DOHH2 (cell line): ENCODE measurements at regions not wholly inside any gene's neighbourhood (a gene's known extent, or its start where the extent isn't known, plus 50 kb on each side); places are given as distances from the start of the nearest gene placed in this dataset.

Experiments used
- H3F3A ChIP-seq: fragments of 200-600 bp; sonication (generic), shearing (Covaris generic); 2 replicates; pipeline ENCODE4 v1.6.0; 2016; ENCODE audit warnings: antibody characterized with exemption, mild to moderate bottlenecking; ENCODE audit not compliant: control insufficient read depth, insufficient read depth
- H3K27ac ChIP-seq: fragments of 200-600 bp; sonication (generic); 2 replicates; pipeline ENCODE4 v1.5.1; 2014; ENCODE audit warnings: low read depth, mild to moderate bottlenecking, low read length, moderate library complexity
- H3K27me3 ChIP-seq: fragments of 200-600 bp; sonication (generic); 2 replicates; pipeline ENCODE4 v1.6.1; 2014; ENCODE audit warnings: mild to moderate bottlenecking, low read length, mixed read lengths; ENCODE audit not compliant: control insufficient read depth
- H3K36me3 ChIP-seq: fragments of 200-600 bp; sonication (generic); 2 replicates; pipeline ENCODE4 v1.6.1; 2014; ENCODE audit warnings: mild to moderate bottlenecking, low read length, moderate library complexity, mixed read lengths; ENCODE audit not compliant: control insufficient read depth
- H3K4me1 ChIP-seq: fragments of 200-600 bp; sonication (generic); 2 replicates; pipeline ENCODE4 v1.6.1; 2014; ENCODE audit warnings: mild to moderate bottlenecking, low read length, mixed read lengths; ENCODE audit not compliant: control insufficient read depth
- H3K4me2 ChIP-seq: fragments of 200-600 bp; sonication (generic); 2 replicates; pipeline ENCODE4 v1.6.0; 2014; ENCODE audit warnings: mild to moderate bottlenecking, low read length, moderate library complexity
- H3K4me3 ChIP-seq: fragments of 200-600 bp; sonication (generic); 2 replicates; pipeline ENCODE4 v1.5.1; 2014; ENCODE audit warnings: mild to moderate bottlenecking, low read length, mixed read lengths
- H3K79me2 ChIP-seq: fragments of 200-600 bp; sonication (generic); 2 replicates; pipeline ENCODE4 v1.6.1; 2014; ENCODE audit warnings: mild to moderate bottlenecking, low read length, mixed read lengths; ENCODE audit not compliant: control insufficient read depth
- H3K9me2 ChIP-seq: fragments of 200-600 bp; sonication (generic); replicated peaks from 2 replicates; pipeline ENCODE4 v1.6.1; 2014; ENCODE audit warnings: mild to moderate bottlenecking, low read length, mixed read lengths; ENCODE audit not compliant: control insufficient read depth
- H3K9me3 ChIP-seq: fragments of 200-600 bp; sonication (generic); 2 replicates; pipeline ENCODE4 v1.6.1; 2014; ENCODE audit warnings: antibody characterized with exemption, low read length, mixed read lengths; ENCODE audit not compliant: control insufficient read depth, insufficient read depth
- H4K20me1 ChIP-seq: fragments of 200-600 bp; sonication (generic); 2 replicates; pipeline ENCODE4 v1.6.0; 2014; ENCODE audit warnings: low read depth, mild to moderate bottlenecking, antibody characterized with exemption, low read length, moderate library complexity; ENCODE audit not compliant: control insufficient read depth, insufficient read depth
- CTCF ChIP-seq: fragments of 200-600 bp; sonication (generic); IDR thresholded peaks from one replicate; pipeline ENCODE4 v1.5.1; 2014; ENCODE audit warnings: antibody characterized with exemption, mild to moderate bottlenecking, low read depth, low read length; ENCODE audit not compliant: poor library complexity, severe bottlenecking
- EZH2phosphoT487 ChIP-seq: fragments of 200-600 bp; sonication (generic); IDR thresholded peaks from 2 replicates; pipeline ENCODE4 v1.6.1; 2017; ENCODE audit warnings: borderline replicate concordance, mild to moderate bottlenecking, antibody characterized with exemption, low read length, moderate library complexity, mixed read lengths

DNA sequence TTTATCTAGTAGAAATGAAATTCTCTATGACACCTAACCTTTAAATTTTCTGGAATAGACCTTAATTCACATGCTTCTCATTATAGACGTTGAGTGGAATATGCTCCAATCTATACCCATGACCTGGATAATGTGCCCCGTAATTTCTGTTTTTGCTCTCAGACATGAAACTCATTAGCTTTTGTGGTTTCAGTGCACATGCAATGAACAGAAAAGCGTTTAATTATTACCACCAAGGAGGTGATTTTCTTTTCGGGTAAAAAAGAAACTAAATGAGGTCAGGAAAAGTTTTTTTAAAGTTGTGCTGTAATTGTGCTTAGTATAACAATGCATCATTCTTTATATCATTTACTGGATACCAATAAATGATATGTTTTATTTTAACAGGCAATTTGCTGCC lies 1703.9 kb upstream of the TENM3 start:
- H3K27ac ChIP-seq = no peak overlapping the region
- H3K4me3 ChIP-seq = no peak overlapping the region
- H3K9me2 ChIP-seq = no peaks in the 10 kb centered on the region
- no peaks in the 10 kb centered on the region for H3K9me3 ChIP-seq
- H3K4me2 ChIP-seq = no peak overlapping the region
- H3K4me1 ChIP-seq = no peaks in the 10 kb centered on the region
- no peak for TF ChIP-seq CTCF
- no peak for TF ChIP-seq EZH2phosphoT487
- no peaks in the 10 kb centered on the region for H3K36me3 ChIP-seq
- no peaks in the 10 kb centered on the region for H4K20me1 ChIP-seq
- no peaks in the 10 kb centered on the region for H3F3A ChIP-seq
- no peaks in the 10 kb centered on the region for H3K27me3 ChIP-seq
- no peaks in the 10 kb centered on the region for H3K79me2 ChIP-seq

- H3K79me2 ChIP-seq = no peaks in the 10 kb centered on the region
Measured at GRCh38 chr4:180541678-180542077, 1701.5 kb upstream of the TENM3 start.

GRCh38 chr4:180542445-180543100 lies 1700.6 kb upstream of the TENM3 start:
- H3K27ac ChIP-seq = no peak overlapping the region
- H3K9me3 ChIP-seq = 0 out of 2 replicates have a peak, but pooled peaks cover 3% of the 10 kb centered on the region
- no peaks in the 10 kb centered on the region for H3K9me2 ChIP-seq
- no peaks in the 10 kb centered on the region for H3K4me1 ChIP-seq
- H3K36me3 ChIP-seq = no peaks in the 10 kb centered on the region
- no peaks in the 10 kb centered on the region for H3F3A ChIP-seq
- no peaks in the 10 kb centered on the region for H4K20me1 ChIP-seq
- H3K27me3 ChIP-seq = no peaks in the 10 kb centered on the region
- H3K4me3 ChIP-seq = no peak overlapping the region
- TF ChIP-seq CTCF = no peak
- TF ChIP-seq EZH2phosphoT487 = no peak
- no peaks in the 10 kb centered on the region for H3K79me2 ChIP-seq
- no peak overlapping the region for H3K4me2 ChIP-seq

More at GRCh38 chr4:180541678-180542077, 1701.5 kb upstream of the TENM3 start:
- no peaks in the 10 kb centered on the region for H3K4me1 ChIP-seq
- H3K27me3 ChIP-seq = no peaks in the 10 kb centered on the region
- 0 out of 2 replicates have a peak, but pooled peaks cover 3% of the 10 kb centered on the region for H3K9me3 ChIP-seq
- no peaks in the 10 kb centered on the region for H4K20me1 ChIP-seq
- no peaks in the 10 kb centered on the region for H3K9me2 ChIP-seq
- no peak overlapping the region for H3K27ac ChIP-seq
- H3F3A ChIP-seq = no peaks in the 10 kb centered on the region
- no peak overlapping the region for H3K4me2 ChIP-seq
- TF ChIP-seq CTCF = no peak
- TF ChIP-seq EZH2phosphoT487 = no peak
- no peaks in the 10 kb centered on the region for H3K36me3 ChIP-seq
- H3K4me3 ChIP-seq = no peak overlapping the region
